HG03520 (cell line): ENCODE measurements at regions not wholly inside any gene's neighbourhood (a gene's known extent, or its start where the extent isn't known, plus 50 kb on each side); places are given as distances from the start of the nearest gene placed in this dataset.

ENCODE experiments used
- ATAC-seq: cut with Tn5 transposase; IDR thresholded peaks from one replicate; pipeline ENCODE4 v1.9.1; 2021; ENCODE audit warnings: mild to moderate bottlenecking, moderate library complexity; ENCODE audit not compliant: unreplicated experiment

DNA sequence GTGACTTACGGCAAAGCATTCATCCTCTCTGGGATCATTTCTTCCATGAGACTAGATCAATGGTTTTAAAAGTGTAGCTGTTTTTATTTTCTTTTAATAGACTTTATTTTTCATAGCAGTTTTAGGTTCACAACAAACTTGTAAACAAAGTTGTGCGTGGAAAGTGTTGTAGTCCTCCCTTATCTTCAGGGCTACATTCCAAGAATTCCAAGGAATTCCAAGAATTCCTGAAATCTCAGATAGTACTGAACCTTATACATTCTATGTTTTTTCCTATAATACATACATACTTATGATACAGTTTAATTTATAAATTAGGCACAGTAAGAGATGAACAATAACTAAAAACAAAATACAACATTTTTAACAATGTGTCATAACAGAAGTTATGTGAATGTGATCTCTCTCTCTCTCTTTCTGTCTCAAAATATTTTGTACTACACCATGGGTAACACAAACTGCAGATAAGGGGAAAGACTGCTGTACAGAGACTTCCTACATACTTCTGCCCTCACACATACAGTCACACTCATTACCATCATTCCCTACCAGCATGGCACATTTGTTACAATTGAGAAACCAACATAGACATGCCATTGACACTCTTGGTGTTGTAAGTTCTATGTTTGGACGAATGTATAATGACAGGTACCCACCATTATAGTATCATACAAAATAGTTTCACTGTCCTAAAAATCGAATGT, 1933.2 kb upstream of the WWC1 start:
- no peak for ATAC-seq

DNA sequence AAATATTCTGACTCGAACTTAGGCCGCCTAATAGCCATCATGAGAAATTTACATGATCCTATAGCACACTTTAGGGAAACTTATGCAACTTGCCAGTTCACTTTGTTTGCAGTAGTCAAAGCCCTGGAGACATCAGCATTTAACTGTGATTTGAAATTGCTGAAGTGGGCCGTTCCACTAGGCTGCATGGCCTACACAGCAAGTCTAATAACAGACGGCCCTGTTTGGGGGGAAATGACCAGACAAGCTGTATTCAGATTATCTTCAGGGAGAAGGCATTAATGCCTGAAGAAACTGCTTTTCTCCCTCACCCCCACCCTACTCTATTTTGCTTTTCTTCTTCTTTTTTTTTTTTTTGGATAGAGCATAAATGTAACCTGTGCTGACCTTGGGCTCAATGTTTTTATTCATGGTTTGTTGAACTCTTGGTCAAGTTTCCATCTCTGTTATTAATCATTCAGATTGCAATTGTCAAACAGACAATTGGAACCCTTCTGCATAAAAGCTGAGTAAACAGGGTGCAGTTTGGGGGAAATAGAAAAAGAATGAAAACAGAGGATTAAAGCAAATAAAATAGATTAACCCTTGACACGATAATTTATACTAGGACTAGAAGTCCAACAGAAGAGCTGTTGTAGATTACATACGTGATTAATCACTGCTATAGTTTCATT, 1928.2 kb upstream of the WWC1 start:
- ATAC-seq = no peak

DNA sequence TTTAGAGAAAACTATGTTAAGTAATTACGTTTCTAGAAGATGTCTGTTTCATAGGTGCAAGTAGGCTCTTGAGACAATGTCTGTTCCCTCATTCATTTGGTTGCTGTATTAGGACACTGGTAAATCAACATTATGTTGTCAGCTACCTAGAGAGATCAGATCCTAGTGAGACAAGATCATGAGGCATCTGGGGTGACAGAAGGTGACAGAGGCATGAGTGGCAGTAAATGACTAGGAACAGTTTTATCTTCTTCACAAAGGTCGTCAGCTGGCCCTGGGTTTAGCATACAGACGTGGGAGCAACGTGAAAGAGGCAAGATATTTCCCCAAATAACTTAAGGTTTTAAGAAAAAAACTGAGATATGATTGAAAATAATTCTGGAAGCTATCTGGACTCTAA, 1926.3 kb upstream of the WWC1 start:
- ATAC-seq = no peak

DNA sequence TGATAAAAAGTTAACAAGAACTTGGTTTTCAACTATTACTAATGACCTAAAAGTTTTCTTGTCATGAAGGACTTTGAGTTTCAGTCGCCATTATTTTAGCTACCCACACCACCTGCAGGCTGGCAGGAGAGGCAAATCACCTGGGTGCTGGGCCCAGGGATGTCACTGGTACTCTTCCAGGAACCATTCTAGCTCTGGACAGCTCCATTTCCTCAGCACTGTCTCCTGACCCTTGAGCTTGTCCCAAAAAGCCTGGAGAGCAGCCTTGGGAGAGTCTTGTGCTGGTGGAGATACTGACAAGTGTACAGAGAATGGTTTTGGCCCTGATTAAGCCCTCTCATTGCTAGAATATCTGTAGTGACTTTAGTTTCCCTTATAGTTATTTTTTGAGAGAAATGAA, 1924.1 kb upstream of the WWC1 start:
- no peak for ATAC-seq

DNA sequence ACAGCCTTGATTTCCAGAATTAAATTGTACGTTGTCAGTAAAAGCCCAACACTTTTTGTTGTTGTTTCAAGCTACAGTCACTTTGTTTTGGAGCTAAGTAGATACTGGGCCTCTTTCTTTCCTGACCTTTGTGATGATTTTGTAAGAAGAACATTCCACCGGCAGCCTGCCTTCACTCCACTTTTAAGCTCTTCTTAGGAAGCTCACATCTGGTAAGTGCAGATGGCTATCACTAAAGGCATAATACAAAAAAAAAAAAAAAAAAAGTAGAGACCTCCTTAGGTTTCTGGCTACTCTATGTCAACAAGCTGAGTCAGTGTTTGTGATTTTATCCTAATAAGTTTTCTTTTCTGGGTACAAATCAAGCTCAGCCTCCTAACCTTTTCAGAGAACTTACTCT, 1922.1 kb upstream of the WWC1 start:
- no peak for ATAC-seq

DNA sequence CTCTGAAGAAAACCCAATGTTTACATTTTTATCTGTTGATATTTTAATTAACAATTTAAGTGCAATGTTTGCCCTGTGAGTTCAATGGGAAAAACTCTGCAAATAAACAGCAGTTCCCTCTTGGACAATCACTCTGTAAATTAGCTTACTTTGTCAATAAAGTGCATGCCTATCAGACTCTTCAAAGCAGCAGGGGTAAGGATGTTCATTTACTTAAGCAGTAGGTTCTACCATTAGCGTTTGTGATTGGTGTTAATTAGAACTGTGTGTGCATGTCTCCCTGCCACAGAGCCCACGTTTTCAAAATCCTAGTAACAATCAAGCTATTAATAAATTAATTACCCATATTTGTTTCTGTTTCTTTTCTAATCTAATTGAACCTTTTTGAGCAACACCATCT, 1921.6 kb upstream of the WWC1 start:
- ATAC-seq = no peak

DNA sequence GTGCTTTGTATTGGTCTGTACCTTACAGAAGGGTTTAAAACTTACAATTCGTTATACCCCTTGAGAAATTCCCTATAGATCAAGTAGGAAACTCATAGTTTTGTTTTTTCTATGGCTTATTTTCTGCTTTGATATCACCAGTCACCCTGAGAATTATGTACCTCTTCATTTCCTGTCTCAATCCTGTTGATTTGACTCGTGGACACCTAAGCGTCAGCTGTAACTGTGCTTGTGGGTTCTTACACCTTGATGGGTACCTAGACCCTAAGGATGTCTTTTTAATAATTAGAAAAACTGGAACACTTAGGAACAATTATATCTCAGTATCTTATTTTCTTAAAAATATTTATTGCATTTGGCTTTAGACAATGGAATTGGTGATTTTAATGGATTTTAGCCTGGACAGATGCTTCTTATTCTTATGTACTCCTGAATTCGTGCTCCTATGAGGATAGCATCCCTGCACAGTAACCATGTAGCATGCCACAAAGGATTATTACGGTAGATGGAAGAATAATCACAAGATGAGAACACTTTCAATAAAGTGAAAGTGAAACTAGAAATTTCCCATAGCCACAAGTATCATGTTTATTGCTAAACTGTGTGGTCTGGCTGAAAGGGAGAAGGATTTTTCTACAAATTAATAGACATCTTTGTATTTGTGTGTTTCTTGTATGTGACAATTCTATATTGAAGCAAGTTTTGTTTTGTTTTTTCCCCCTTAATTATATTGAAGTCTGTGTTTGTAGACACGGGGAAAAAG, 1920.3 kb upstream of the WWC1 start:
- no peak for ATAC-seq

DNA sequence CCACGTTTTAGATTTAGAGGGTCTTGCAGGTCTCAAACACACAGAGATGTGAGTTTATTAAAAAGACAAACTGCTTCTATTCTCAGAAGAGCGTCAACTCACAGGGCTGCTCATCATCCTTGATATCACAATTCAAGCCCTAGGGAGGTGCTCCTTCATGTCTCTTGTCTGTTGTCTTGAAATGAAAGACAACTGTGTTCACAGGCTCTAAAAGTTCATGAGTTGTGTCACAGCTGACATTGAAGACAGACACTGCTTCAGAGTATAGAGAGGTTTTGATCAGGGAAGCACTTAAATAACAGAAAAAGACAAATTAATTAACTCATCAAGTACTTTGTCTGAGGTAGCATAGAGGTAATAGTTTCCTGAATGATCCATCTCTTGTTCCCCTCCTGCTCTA, 1917.6 kb upstream of the WWC1 start:
- no peak for ATAC-seq

DNA sequence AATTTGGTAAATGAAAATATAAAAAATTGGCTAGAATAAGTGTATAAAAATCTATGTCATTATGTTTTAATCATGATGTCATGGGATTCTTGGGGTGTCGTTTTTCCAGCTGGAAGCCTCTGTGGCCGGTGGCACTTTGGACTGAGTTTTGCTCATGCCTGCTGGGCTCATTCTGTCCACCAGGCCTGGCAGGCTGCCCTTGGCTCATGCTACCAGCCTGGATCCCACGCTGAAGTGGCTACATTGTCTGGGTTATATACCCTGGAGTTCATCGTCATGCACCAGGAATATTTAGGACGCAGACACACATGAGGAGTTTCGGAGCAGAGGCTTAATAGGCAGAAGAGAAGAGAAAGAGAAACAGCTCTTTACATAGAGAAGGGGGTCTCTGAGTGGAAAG, 1913.7 kb upstream of the WWC1 start:
- ATAC-seq = no peak

DNA sequence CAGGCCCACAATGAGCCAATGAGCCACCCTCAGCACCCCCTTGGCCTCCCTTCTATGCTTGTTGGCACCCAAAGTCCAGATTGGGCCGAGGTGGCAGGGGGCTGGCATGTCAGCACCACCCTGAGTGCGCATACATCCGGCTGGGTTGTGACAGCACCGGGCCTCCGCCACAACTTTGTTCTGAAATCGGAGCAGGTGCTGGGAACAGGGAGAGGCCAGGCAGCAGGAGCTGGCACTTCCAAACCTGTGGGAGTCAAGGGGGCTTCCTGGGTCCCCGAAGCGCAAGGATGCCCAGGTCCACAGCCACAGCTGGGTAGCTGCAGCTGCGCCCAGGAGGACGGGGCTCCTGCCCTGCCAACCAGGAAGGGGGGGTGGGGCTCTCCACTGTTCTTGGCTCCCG, 1911.9 kb upstream of the WWC1 start:
- ATAC-seq = no peak

DNA sequence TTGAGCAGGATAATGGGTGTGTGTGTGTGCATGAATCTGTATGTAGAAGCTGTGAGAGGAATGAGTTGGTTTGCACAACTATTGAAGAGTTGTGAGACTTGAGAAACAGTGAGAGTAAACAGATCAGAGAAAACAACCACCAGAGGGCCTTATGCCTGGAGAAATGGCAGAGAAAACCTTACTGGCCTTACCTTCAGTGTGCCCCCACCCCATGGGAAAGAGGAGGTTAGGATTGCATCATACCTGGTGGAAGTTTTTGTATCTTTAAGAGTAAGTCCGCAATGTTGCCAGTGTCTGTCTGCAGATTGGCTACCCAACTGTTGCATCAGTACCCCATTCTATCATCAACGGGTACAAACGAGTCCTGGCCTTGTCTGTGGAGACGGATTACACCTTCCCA, 1909.4 kb upstream of the WWC1 start:
- ATAC-seq = no peak

DNA sequence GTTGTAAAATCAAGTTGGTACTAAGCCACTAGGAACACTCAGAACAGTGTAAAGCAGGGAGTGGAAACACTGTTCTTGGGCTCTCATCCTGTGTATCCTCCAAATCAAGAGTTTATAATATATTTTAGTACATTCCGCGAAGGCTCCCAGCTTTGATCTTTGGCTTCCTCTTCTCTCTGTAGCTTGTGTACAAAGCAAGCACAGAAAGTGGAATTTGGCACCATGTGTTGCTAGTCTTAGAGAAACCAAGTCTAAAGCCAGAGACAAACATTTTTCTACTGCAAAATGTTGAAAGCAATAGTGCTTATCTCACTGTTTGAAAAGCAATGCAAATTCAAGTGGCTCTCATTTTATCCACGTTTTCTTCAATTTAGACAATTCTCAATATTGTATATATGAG, 1893.3 kb upstream of the WWC1 start:
- ATAC-seq = no peak

DNA sequence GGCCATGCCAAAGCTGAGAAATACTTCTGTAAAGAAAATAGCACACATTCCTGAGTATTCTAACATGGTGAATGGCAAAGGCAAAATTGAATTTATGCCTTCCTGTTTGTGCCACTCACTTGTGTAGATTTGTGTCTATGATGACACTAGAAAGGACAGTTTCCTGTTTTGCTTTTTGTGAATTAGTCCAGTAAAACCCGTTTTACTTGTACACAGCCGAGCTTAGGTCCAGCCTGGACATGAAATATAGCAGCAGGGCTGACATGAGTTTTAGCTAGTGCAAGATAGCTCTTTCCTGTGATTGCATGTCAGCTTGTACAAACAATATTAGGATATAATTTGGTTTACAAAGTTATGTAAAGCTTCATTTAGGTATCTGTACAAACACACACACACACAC, 1891.7 kb upstream of the WWC1 start:
- no peak for ATAC-seq

DNA sequence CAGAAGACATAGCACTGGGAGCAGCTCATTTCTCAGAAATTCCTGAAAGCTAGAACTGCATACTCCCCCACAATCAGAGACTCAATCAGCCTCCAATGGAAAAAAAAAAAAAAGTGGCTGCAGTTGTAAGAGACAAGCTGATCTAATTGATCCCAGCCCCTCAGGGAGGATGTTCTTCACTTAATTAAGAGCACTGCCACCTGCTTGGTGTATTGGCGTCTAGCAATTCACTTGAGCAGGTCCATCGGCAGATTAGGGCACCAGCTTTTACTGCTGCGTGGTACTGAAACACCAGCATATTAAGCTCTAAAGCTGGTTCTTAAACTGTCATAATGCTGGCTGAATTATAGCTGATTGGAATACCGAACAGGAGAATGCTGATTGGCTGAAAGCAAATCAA, 1890.1 kb upstream of the WWC1 start:
- ATAC-seq = no peak

DNA sequence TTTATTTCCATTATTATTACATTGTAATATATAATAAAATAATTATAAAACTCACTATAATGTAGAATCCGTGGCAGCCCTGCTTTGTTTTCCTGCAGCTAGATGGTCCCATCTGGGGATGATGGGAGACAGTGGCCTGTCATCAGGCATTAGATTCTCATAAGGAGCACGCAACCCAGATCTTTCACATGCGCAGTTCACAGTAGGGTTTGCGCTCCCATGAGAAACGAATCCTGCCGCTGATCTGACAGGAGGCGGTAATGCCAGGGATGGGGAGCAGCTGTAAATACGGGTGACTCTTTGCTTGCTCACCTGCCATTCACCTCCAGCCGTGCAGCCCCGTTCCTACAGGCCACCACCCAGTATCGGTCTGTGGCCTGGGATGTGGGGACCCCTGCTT, 1879.3 kb upstream of the WWC1 start:
- ATAC-seq = no peak

DNA sequence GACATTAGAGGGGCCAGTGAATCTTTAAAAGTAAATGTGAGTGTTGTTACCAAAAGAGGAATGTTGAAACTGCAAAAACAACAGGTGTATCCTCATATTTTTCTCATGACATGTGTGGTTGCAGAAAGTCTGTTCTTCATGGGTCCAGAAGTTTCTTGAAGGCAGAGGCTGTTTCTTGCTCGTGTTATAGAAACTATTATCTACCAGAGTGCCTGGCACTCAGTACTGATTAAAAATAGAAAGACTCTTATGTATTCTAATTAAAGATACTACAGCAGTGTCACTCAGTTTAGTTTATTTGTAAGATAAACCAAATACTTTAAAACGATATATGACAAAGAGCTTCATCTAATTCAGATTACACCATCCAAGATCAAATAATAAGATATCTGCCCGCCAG, 1864.2 kb upstream of the WWC1 start:
- no peak for ATAC-seq

DNA sequence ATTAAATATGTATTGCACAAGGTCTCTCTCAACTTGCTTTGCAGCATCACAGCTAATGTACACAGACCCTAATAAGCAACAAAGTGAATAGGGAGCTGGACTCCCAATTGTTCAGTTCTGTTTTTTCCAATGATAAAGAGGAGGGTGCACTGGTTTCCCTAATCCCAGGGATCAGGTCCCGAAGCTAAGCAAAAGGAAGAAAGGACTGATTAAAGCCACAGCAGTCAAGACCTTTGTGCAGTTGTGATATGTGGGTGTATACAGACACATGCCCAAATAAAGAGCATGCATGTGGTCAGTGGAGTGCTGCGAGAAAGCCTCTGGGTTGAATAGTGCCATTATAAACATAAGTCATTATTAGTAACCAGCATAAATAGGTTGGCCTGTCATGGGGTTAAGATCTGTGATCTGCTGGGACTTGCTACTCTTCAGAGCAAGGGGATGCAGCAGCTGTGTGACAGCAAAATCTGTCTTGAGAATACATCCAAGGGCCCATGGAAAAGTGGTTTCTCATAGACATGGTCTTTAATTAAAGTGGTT, 1863.1 kb upstream of the WWC1 start:
- no peak for ATAC-seq

DNA sequence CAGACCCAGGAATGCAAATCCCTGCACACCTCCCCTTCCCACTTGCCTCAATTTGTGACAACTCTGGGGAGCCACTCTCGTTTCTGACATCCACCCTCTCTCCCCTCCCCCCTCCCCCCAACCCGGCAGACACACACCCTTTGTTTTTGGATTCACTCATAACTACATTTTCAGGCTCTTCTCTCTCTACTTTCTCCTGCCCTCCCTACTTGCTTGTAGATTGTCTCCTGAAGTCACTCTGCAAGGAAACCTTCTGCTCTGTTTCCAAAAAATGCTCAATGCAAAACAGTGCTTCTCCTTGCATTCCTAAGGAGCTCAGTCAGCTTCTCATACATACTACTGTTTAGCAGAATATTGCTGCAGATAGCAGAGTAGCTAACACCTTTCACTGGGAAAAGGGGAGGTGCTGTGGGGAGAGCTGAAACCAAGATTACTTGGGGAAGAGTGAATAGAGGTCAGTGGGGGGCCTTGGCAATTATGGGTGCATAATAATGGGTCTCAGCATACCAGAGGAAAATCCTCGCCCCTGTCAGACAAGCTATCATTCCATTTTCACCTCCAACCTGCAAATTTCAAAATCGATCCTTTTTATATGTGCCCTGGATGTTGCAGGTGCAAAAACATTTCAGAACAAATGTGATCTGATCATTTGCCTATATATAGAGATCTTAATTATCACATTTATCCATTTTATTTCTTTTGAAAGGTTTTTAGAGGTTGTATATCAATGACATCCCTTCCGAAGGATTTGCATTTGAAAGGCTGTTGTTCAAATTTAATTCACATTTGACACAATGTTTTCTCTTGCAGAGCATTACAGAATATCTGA, 1860.7 kb upstream of the WWC1 start:
- ATAC-seq = no peak

DNA sequence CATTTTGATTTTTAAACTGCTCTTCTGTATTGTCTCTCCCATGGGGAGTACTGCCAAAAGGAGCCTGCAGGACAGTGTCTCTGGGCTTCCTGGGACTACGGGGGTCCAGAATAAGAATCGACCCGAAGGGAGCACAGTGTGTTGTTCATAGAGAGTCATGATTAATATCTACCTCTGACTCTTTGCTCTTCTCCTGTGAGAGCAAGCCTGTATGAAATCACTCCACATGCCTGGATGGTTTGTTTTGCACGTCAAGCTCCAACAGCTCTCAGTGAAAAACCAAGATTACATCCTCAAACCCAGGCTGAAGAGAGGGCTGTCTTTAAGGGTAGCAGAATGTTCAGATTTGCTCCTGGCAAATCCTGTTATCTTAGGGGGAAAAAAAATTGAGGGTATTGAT, 1860.0 kb upstream of the WWC1 start:
- ATAC-seq = no peak

DNA sequence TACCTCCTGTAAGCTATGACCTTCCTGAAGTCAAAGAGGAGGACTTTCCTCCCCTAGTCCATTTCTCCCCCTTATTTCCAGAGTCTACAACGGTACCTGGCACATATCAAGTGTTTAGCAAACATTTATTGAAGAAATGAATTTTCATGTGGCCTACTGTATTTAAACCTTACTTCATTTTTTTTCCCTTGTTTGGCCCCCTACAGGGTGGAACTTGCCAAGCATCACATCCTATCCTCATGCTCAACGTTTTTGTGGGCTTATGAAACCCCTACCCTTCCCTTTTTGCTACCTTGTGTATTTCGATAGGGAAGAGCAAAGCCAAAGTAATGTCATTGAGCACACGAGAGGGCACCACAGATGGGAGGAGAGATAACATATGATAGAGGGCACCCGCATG, 1857.8 kb upstream of the WWC1 start:
- no peak for ATAC-seq

DNA sequence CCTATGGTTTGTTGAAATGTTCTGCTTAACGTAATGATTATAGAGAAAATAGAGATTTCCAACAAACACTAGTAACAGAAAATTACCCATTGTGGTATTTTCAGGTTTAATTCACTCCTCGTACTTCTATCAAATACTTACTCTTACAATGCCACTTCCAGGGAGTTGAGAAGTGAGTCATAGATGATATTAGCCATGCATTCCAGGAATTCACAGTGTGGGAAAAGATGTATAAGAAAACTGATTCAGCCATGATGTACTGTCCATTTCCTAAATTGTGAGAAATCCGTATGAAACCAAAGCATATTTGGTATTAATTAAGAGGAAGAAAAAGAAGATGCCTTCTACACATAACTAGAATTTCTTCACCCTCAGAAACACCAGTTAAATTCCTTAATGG, 1854.6 kb upstream of the WWC1 start:
- ATAC-seq = no peak
